HG03442 (cell line): ENCODE measurements at regions not wholly inside any gene's neighbourhood (a gene's known extent, or its start where the extent isn't known, plus 50 kb on each side); places are given as distances from the start of the nearest gene placed in this dataset.
"Not testable (repeated sequence)": the region's sequence is repeated elsewhere in the genome, so short reads cannot be mapped to it uniquely, and the experiment has no call there.

Source experiments
- ATAC-seq: cut with Tn5 transposase; IDR thresholded peaks from one replicate; pipeline ENCODE4 v1.9.1; 2021; ENCODE audit warnings: mild to moderate bottlenecking, moderate library complexity; ENCODE audit not compliant: unreplicated experiment

DNA sequence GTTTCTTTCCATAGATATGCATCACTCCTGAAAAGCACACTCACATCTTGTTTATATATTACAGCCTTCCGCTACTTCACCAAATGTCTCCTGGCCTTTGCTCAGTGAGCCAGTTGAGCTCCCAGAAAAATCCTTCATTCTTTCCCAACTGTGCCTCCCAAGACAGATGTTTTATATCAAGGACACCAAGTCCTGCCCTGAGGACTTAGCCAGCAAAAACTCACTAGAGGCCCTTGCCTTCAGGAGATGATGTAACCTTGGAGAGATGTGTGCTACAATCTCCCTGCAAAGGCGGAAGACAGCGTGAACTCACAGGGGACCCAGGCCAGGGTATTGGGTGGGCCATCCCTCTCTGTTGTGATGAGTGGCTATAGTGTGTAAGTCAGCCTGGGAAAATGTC, 86.1 kb upstream of the CTAGE1 start:
- ATAC-seq, result no peak

GRCh38 chr18:22504251-22505030, 86.7 kb upstream of the CTAGE1 start:
- no peak for ATAC-seq

- no peak for ATAC-seq
These were observed 87.5 kb upstream of the CTAGE1 start for GRCh38 chr18:22505141-22505591.

DNA sequence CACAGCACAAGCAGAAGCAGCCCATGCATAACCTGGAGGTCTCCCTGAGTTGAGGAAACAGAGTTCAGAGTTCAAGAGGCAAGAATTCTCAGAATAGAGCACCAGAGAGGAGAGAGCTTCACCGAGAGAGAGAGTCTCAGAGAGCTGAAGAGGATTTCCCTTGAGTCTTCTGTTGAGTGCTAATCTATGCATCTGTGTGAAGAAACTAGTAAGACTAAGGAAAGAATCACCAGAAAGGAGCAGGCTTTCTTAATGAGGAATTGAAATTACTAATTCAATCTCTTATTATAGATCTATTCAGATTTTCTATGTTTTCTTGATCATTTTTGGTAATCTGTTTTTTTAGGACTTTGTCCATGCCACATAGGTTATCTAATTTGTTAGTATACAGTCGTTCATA, 89.3 kb upstream of the CTAGE1 start:
- no peak for ATAC-seq

DNA sequence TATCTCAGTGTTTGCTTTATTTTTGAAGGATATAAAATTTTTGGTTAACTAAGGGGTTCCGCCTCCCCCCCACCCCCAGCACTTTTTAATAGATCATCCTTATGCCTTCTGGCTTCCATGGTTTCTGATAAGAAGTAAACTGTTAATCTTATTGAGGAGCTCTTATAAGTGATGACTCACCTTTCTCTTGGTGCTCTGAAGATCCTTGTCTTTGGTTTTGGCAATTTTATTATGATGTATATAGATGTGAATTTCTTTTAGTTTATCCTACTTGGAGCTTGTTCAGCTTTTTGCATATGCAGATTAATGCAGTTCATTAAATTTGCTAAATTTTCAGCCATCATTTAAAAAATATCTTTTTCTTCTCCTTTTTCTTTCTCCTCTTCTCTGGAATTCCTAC, 91.7 kb upstream of the CTAGE1 start:
- ATAC-seq, result no peak

DNA sequence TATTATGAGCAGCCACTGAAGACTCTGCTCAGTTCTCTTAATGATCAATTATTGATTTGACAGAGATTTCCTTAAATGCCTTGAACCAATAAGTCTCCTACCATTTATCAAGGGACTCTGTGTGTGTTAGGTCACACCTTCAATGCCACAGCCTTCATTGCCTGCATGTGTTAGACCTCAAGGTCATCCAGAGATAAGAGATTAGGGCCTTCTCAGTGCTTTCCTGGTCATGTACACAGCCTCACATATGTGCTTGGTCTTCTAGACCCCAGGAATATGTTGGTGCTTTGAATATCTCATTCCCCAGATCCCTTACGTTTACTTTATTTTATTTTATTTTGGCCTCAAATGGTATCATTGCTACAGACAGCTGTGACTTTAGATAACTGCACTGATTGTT, 93.0 kb upstream of the CTAGE1 start:
- ATAC-seq, result no peak

- ATAC-seq, result no peak
These were observed 96.2 kb upstream of the CTAGE1 start for GRCh38 chr18:22513721-22514481.

- no peak for ATAC-seq
These were observed 96.9 kb upstream of the CTAGE1 start for GRCh38 chr18:22514655-22515054.

DNA sequence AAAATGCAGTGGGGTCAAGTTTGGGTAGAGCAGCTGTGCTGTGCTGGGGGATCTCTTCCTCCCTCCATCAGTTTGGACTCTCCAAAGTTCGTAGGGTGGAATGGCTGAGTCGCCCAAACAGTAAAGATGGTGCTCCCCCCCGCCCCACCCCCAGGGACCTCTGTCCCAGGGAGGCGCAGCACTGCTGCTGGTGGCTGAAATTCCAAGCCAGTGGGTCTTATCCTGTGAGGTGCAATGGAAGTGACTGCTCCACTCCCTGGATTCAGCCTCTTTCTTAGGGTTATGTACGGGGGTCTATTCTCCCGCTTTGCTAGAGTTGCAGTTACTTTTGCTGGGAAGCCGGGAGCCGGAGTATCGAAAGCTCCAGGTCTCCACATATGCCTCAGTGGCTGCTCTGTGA, 97.5 kb upstream of the CTAGE1 start:
- ATAC-seq, result no peak

- ATAC-seq, result no peak
These were observed 99.6 kb upstream of the CTAGE1 start for GRCh38 chr18:22517356-22517755.

- no peak for ATAC-seq
These were observed 103.5 kb upstream of the CTAGE1 start for GRCh38 chr18:22521026-22521707.

GRCh38 chr18:22523481-22523880, 105.8 kb upstream of the CTAGE1 start:
- ATAC-seq, result no peak

DNA sequence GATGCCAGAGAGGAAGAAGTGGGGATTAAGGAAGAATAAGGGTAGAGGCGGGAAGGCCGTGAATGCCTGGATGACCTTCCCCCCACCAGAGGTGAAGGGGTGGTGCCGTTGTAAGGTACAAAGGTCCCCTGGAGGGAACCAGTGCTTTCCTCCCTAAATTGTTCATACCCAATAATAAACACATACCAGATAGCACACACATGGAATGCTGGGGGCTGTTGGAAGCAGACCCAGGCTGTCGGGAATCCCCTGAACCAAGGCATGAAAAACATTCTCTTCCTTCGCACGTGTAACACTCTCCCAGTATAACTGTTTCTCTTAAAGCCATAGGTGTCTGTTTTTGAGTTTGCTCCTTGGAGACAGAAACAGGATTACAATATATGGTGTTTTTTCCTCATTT, 107.1 kb upstream of the CTAGE1 start:
- ATAC-seq, result no peak

DNA sequence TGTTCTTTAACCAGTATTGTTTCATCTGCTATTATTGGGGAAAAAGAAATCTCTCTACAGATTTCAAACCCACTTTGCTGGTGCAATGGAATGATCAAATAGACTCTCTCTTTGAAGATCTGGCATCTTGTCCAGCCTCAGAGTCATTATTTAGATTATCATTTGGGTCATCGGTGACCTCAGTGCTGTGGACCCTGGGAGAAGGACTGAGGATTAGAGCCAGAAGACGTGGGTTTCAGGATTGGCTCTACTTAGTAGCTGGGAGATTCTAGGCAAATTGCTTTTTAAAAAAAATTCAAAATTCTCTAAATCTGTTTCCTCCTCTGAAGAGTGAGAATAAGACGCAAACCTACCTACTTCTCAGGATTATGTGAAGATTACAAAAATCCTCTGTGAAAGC, 107.6 kb upstream of the CTAGE1 start:
- ATAC-seq, result no peak

- ATAC-seq, result no peak
These were observed 108.2 kb upstream of the CTAGE1 start for GRCh38 chr18:22525883-22526282.

DNA sequence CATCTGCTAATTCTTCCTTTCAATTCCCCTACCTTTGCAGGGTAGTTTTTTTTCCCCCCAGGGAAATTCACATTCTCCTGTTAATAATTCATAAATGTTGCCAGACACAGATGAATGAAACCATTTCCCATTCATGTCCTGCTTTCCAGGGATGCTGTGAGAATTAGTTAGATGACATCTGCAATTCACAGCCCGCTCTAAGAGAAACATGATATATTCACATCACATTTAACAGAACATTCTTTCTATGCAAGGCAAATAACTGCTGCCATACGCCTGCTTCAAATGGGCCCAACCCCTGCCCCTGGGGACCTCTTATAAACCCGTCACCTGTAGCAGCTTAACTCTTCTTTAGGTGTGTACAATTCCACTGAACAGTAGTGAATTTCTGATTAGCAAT, 110.6 kb upstream of the CTAGE1 start:
- ATAC-seq, result no peak

GRCh38 chr18:22534706-22535105, 117.0 kb upstream of the CTAGE1 start:
- ATAC-seq, result not testable (repeated sequence)

- no peak for ATAC-seq
These were observed 118.8 kb upstream of the CTAGE1 start for GRCh38 chr18:22536558-22536957.

- no peak for ATAC-seq
These were observed 120.7 kb upstream of the CTAGE1 start for GRCh38 chr18:22538426-22538825.

DNA sequence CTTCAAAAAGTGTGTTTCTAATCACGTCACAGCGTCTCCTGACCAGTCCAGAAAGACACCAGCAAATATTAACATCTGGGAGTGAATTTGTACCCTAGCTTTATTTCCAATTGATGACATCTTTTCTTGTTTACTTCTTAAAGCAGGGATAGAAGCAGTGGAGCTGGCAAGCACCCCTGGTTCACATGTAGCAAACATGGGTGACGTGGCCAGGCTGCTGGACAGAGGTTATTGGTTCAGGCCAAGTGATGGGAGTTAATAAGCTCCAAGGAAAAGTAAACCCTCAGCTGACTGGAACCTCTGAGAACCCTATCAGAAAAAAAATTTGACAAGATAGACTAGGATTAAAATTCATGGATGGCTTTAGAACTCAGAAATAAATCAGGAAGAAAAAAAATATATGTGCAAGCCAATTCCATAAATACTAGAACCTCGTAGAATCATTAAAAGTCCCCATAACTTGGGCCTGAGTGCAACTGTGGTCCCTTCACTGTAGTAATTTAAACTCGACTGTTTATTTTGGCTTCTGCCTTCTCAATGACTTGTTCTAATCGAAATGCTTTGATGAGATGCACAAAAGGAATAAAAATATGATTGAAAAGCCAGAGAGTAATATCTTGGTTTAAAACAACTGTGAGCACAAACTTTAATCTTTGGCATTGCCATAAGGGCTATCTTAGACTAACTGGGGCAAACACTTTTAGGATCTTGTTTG, 121.5 kb upstream of the CTAGE1 start:
- no peak for ATAC-seq

- no peak for ATAC-seq
These were observed 123.5 kb upstream of the CTAGE1 start for GRCh38 chr18:22541232-22541631.
